ENCODE measurements at regions not wholly inside any gene's neighbourhood (a gene's known extent, or its start where the extent isn't known, plus 50 kb on each side); places are given as distances from the start of the nearest gene placed in this dataset.

- no peak for TF ChIP-seq POLR2A (IDR thresholded peaks at IDR 0.05)
- no peak for TF ChIP-seq CTCF (IDR thresholded peaks at IDR 0.05)
These were observed 937.8 kb upstream of the MANEA start for GRCh38 chr6:94639564-94639963.
